Neural cell (in vitro differentiated cells): ENCODE measurements at regions not wholly inside any gene's neighbourhood (a gene's known extent, or its start where the extent isn't known, plus 50 kb on each side); places are given as distances from the start of the nearest gene placed in this dataset.
"Not testable (repeated sequence)": the region's sequence is repeated elsewhere in the genome, so short reads cannot be mapped to it uniquely, and the experiment has no call there.

Experiments used
- H2AFZ ChIP-seq: fragments of 200-600, 300-800 bp; sonication (generic), shearing (Covaris generic); 2 replicates; pipeline ENCODE4 v1.6.0; 2014; ENCODE audit warnings: low read depth, mild to moderate bottlenecking, antibody characterized with exemption, low read length, moderate library complexity
- H3F3A ChIP-seq: fragments of 200-600 bp; shearing (Covaris generic); 2 replicates; pipeline ENCODE4 v1.6.1; 2016; ENCODE audit warnings: mild to moderate bottlenecking, moderate library complexity, mixed read lengths, antibody characterized with exemption, low read length; ENCODE audit not compliant: insufficient read depth, poor library complexity, severe bottlenecking
- H3K27ac ChIP-seq: fragments of 200-600, 300-800 bp; sonication (generic), shearing (Covaris generic); 2 replicates; pipeline ENCODE4 v1.5.1; 2014; ENCODE audit warnings: mild to moderate bottlenecking, low read length, moderate library complexity
- H3K27me3 ChIP-seq: fragments of 300-800, 200-600 bp; sonication (generic), shearing (Covaris generic); 2 replicates; pipeline ENCODE4 v1.6.0; 2014; ENCODE audit warnings: mild to moderate bottlenecking, low read depth, low read length, moderate library complexity; ENCODE audit not compliant: insufficient read depth
- H3K36me3 ChIP-seq: fragments of 300-800, 200-600 bp; sonication (generic), shearing (Covaris generic); 2 replicates; pipeline ENCODE4 v1.5.1; 2014; ENCODE audit warnings: mild to moderate bottlenecking, antibody characterized with exemption, low read length, moderate library complexity; ENCODE audit not compliant: insufficient read depth
- H3K4me2 ChIP-seq: fragments of 300-800, 200-600 bp; sonication (generic), shearing (Covaris generic); 2 replicates; pipeline ENCODE4 v1.6.0; 2014; ENCODE audit warnings: mild to moderate bottlenecking, low read length
- H3K4me3 ChIP-seq: fragments of 300-800, 200-600 bp; sonication (generic), shearing (Covaris generic); 2 replicates; pipeline ENCODE4 v1.5.1; 2014; ENCODE audit warnings: mild to moderate bottlenecking, low read length, moderate library complexity
- H3K79me2 ChIP-seq: fragments of 200-600 bp; shearing (Covaris generic); replicated peaks from 2 replicates; pipeline ENCODE4 v1.6.0; 2014; ENCODE audit warnings: mild to moderate bottlenecking, low read length, moderate library complexity; ENCODE audit not compliant: insufficient read depth
- H3K9ac ChIP-seq: fragments of 300-800, 200-600 bp; sonication (generic), shearing (Covaris generic); 2 replicates; pipeline ENCODE4 v1.6.1; 2016; ENCODE audit warnings: mild to moderate bottlenecking, low read length, mixed read lengths
- H3K9me2 ChIP-seq: fragments of 200-600 bp; shearing (Covaris generic); 2 replicates; pipeline ENCODE4 v1.6.1; 2016; ENCODE audit warnings: mild to moderate bottlenecking, low read length, mixed read lengths; ENCODE audit not compliant: insufficient read depth
- H3K9me3 ChIP-seq: fragments of 200-600, 300-800 bp; sonication (generic), shearing (Covaris generic); 2 replicates; pipeline ENCODE4 v1.6.1; 2016; ENCODE audit warnings: mild to moderate bottlenecking, mixed run types, low read length, moderate library complexity, mixed read lengths
- H4K20me1 ChIP-seq: fragments of 200-600 bp; shearing (Covaris generic); 2 replicates; pipeline ENCODE4 v1.6.1; 2016; ENCODE audit warnings: mild to moderate bottlenecking, mixed run types; ENCODE audit not compliant: insufficient read depth
- EP300 ChIP-seq: fragments of 450-650 bp; conservative IDR thresholded peaks from 2 replicates; pipeline ENCODE4 v1.6.1; 2014; ENCODE audit warnings: antibody characterized with exemption, mild to moderate bottlenecking, moderate library complexity; ENCODE audit not compliant: poor library complexity, severe bottlenecking
- EZH2 ChIP-seq: fragments of 200-600, 300-800 bp; shearing (Covaris generic), sonication (generic); IDR thresholded peaks from 2 replicates; pipeline ENCODE4 v1.6.1; 2014; ENCODE audit warnings: antibody characterized with exemption, low read length, borderline replicate concordance, mild to moderate bottlenecking; ENCODE audit not compliant: insufficient read depth, poor library complexity, severe bottlenecking
- MXI1 ChIP-seq: fragments of 450-650 bp; conservative IDR thresholded peaks from 2 replicates; pipeline ENCODE4 v1.6.1; 2014; ENCODE audit warnings: antibody characterized with exemption, mild to moderate bottlenecking; ENCODE audit not compliant: poor library complexity, severe bottlenecking
- POLR2AphosphoS5 ChIP-seq: IDR thresholded peaks from 2 replicates; pipeline ENCODE4 v1.6.1; 2012
- RAD21 ChIP-seq: fragments of 450-650 bp; conservative IDR thresholded peaks from 2 replicates; pipeline ENCODE4 v1.6.1; 2014; ENCODE audit warnings: antibody characterized with exemption, mild to moderate bottlenecking, moderate library complexity
- SMC3 ChIP-seq: fragments of 450-650 bp; conservative IDR thresholded peaks from 2 replicates; pipeline ENCODE4 v1.6.1; 2014; ENCODE audit warnings: antibody characterized with exemption, mild to moderate bottlenecking, moderate library complexity; ENCODE audit not compliant: poor library complexity
- TAF1 ChIP-seq: IDR thresholded peaks from 2 replicates; pipeline ENCODE4 v1.6.1; 2012; ENCODE audit warnings: low read depth
- TF ChIP-seq, protein P1 (sequence below): fragments of 450-650 bp; IDR thresholded peaks from 2 replicates; pipeline ENCODE4 v1.5.1; 2014; ENCODE audit warnings: antibody characterized with exemption, mild to moderate bottlenecking, moderate library complexity; ENCODE audit not compliant: poor library complexity, severe bottlenecking
- TF ChIP-seq, protein P2 (sequence below): IDR thresholded peaks from 2 replicates; pipeline ENCODE4 v1.6.1; 2012; ENCODE audit warnings: borderline replicate concordance

DNA sequence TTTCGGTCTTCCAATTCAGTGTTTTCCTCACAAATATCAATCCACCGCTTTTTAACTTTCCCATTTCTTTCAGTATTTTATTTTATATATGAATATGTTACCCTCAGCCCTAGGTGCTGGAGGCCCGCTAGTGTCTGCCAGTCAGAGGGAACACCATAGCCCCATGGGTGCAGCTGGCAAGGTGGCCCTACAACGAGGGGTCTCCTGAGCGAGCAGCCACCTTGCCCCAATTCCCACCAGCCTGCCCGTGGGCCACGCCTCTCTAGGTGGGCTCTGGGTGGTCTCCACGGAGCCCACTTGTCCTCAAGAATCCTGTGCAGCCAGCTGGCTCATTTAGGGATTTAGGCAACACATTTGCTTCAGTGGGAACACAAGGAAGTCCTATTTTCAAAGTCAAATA is 72.5 kb upstream of the RGPD5 start:
- TF ChIP-seq EZH2: no peak
- H3K36me3 ChIP-seq: no peaks in the 10 kb centered on the region
- no peak overlapping the region for H3K4me2 ChIP-seq
- H3K9me3 ChIP-seq: no peaks in the 10 kb centered on the region
- H3K9me2 ChIP-seq: no peaks in the 10 kb centered on the region
- H4K20me1 ChIP-seq: no peaks in the 10 kb centered on the region
- no peak overlapping the region for H3K4me3 ChIP-seq
- no peaks in the 10 kb centered on the region for H3K79me2 ChIP-seq
- H3K27me3 ChIP-seq: no peaks in the 10 kb centered on the region
- H3K9ac ChIP-seq: no peak overlapping the region
- no peak overlapping the region for H2AFZ ChIP-seq
- H3K27ac ChIP-seq: no peak overlapping the region
- H3F3A ChIP-seq: no peaks in the 10 kb centered on the region

DNA sequence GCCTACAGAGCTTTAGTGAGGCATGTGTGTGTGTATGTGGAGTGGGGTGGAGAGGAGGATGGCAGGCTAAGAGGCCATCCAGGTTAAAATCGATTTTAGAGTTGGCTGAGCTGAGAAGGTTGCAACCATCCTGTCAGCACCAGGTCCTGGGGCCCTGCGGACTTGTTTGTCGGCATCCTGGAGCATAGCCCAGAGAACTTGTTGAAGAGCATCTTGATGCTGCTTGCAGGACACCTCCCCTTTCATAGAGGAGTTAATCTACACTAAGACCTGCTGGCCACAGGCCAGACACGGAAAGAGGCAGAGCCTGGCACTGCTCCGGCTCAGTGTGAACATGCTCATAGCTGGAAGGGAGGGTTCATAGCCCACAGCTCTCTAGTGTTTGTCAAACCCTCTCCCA is 72.1 kb upstream of the RGPD5 start:
- Histone ChIP-seq H3K79me2 (no peaks in the 10 kb centered on the region), H3K4me3 (no peak overlapping the region), H3K9me2 (no peaks in the 10 kb centered on the region), H3K4me2 (no peak overlapping the region), H3K27me3 (no peaks in the 10 kb centered on the region), H4K20me1 (no peaks in the 10 kb centered on the region), H3K9ac (no peak overlapping the region), H3K27ac (no peak overlapping the region), H3K9me3 (no peaks in the 10 kb centered on the region), H2AFZ (no peak overlapping the region), H3K36me3 (no peaks in the 10 kb centered on the region), H3F3A (no peaks in the 10 kb centered on the region)
- TF ChIP-seq SMC3 (no peak), EZH2 (no peak), MXI1 (no peak), POLR2AphosphoS5 (no peak), RAD21 (no peak), EP300 (no peak), TAF1 (no peak)
- TF ChIP-seq, protein P1, sequence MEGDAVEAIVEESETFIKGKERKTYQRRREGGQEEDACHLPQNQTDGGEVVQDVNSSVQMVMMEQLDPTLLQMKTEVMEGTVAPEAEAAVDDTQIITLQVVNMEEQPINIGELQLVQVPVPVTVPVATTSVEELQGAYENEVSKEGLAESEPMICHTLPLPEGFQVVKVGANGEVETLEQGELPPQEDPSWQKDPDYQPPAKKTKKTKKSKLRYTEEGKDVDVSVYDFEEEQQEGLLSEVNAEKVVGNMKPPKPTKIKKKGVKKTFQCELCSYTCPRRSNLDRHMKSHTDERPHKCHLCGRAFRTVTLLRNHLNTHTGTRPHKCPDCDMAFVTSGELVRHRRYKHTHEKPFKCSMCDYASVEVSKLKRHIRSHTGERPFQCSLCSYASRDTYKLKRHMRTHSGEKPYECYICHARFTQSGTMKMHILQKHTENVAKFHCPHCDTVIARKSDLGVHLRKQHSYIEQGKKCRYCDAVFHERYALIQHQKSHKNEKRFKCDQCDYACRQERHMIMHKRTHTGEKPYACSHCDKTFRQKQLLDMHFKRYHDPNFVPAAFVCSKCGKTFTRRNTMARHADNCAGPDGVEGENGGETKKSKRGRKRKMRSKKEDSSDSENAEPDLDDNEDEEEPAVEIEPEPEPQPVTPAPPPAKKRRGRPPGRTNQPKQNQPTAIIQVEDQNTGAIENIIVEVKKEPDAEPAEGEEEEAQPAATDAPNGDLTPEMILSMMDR: no peak
- TF ChIP-seq, protein P2, sequence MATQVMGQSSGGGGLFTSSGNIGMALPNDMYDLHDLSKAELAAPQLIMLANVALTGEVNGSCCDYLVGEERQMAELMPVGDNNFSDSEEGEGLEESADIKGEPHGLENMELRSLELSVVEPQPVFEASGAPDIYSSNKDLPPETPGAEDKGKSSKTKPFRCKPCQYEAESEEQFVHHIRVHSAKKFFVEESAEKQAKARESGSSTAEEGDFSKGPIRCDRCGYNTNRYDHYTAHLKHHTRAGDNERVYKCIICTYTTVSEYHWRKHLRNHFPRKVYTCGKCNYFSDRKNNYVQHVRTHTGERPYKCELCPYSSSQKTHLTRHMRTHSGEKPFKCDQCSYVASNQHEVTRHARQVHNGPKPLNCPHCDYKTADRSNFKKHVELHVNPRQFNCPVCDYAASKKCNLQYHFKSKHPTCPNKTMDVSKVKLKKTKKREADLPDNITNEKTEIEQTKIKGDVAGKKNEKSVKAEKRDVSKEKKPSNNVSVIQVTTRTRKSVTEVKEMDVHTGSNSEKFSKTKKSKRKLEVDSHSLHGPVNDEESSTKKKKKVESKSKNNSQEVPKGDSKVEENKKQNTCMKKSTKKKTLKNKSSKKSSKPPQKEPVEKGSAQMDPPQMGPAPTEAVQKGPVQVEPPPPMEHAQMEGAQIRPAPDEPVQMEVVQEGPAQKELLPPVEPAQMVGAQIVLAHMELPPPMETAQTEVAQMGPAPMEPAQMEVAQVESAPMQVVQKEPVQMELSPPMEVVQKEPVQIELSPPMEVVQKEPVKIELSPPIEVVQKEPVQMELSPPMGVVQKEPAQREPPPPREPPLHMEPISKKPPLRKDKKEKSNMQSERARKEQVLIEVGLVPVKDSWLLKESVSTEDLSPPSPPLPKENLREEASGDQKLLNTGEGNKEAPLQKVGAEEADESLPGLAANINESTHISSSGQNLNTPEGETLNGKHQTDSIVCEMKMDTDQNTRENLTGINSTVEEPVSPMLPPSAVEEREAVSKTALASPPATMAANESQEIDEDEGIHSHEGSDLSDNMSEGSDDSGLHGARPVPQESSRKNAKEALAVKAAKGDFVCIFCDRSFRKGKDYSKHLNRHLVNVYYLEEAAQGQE: no peak

DNA sequence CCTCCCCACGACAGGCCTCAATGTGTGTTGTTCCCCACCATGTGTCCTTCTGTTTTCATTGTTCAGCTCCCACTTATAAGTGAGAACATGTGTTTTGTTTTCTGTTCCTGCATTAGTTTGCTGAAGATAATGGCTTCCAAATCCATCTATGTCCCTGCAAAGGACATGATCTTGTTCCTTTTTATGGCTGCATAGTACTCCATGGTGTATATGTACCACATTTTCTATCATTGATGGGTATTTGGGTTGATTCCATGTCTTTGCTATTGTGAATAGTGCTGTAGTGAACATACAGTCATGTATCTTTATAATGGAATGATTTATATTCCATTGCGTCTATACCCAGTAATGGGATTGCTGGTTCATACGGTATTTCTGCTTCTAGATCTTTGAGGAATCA is 71.5 kb upstream of the RGPD5 start:
- H3K27me3 ChIP-seq, H4K20me1 ChIP-seq, H3K27ac ChIP-seq, H3K9me3 ChIP-seq, H3K9me2 ChIP-seq, H2AFZ ChIP-seq, H3K36me3 ChIP-seq, H3K79me2 ChIP-seq, H3K4me3 ChIP-seq, H3F3A ChIP-seq, H3K9ac ChIP-seq, H3K4me2 ChIP-seq: not testable (repeated sequence)

DNA sequence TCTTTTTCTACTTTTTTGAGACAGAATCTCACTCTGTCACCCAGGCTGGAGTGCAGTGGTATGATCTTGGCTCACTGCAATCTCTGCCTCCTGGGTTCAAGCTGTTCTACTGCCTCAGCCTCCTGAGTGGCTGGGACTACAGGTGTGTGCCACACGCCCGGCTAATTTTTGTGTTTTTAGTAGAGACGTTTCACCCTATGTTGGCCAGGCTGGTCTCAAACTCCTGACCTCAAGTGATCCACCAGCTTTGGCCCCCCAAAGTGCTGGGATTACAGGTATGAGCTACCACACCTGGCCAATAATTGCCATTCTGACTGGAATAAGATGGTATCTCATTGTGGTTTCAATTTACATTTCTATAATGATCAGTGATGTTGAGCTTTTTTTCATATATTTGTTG is 71.0 kb upstream of the RGPD5 start:
- H4K20me1 ChIP-seq, H3K36me3 ChIP-seq, H3K9me3 ChIP-seq, H3K27me3 ChIP-seq, H3K4me2 ChIP-seq, H3K27ac ChIP-seq, H3K4me3 ChIP-seq, H3K9me2 ChIP-seq, H3K9ac ChIP-seq, H3F3A ChIP-seq, H2AFZ ChIP-seq, H3K79me2 ChIP-seq: not testable (repeated sequence)
